ENCODE measurements at regions not wholly inside any gene's neighbourhood (a gene's known extent, or its start where the extent isn't known, plus 50 kb on each side); places are given as distances from the start of the nearest gene placed in this dataset.

- no peak overlapping the region for H3K27ac Mint-ChIP-seq (ENCODE audit: unreplicated experiment)
- H3K4me3 Mint-ChIP-seq (ENCODE audit: unreplicated experiment): no peak overlapping the region
- no peak for TF ChIP-seq CTCF (IDR thresholded peaks at IDR 0.05)
- peaks cover 12% of the 10 kb centered on the region for H3K4me1 Mint-ChIP-seq (ENCODE audit: low read depth)
- no peaks in the 10 kb centered on the region for H3K36me3 Mint-ChIP-seq (ENCODE audit: low read depth)
- H3K27me3 Mint-ChIP-seq (ENCODE audit: low read depth): peaks cover 19% of the 10 kb centered on the region
- no peaks in the 10 kb centered on the region for H3K9me3 Mint-ChIP-seq (ENCODE audit: low read depth)
- DNase-seq (ENCODE audit: low spot score): no peak
Observed at GRCh38 chr14:61876362-61877034, 114.3 kb downstream of the SNAPC1 start.

DNA sequence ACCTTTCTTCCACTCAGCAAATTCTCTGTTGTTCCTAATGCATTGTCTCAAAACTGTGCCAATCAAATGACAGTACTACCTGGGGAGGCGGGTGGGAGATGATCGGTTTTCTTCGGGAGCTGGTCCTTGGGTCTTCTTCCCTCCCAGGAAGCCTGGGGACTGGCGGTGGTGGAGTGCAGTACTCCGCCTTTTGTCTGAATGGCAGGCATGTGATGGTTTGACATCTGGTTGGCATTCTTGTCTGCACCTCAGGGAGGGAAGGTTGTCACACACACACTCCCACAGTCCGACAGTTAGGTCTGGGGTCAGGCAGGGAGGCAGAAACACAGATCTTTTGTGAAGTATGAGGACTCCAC lies 114.8 kb downstream of the SNAPC1 start:
- Mint-ChIP-seq H3K27me3 (ENCODE audit: low read depth) (peaks cover 24% of the 10 kb centered on the region), H3K27ac (ENCODE audit: unreplicated experiment) (no peak overlapping the region), H3K9me3 (ENCODE audit: low read depth) (peaks cover 2% of the 10 kb centered on the region), H3K36me3 (ENCODE audit: low read depth) (peaks cover 3% of the 10 kb centered on the region), H3K4me1 (ENCODE audit: low read depth) (peaks cover 12% of the 10 kb centered on the region), H3K4me3 (ENCODE audit: unreplicated experiment) (no peak overlapping the region)
- TF ChIP-seq CTCF (IDR thresholded peaks at IDR 0.05): no peak
- no peak for DNase-seq (ENCODE audit: low spot score)

DNA sequence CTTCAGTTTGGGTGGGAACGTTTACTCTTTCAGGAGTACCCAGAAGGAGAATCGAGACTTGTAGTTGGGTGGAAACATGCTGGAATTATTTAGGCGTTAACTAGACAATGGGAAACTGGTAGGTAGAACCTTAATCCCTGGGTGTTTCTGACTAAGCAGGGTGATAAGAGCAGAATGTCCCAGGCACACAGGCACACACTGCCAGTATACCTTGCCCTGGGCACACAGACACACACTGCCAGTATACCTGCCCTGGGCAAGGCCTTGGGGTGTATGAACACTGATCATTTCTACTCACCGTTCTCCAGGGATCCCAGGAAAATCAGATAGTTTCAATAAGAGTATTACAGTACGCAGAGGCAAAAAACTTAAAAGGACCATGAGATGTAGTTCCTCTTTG lies 115.5 kb downstream of the SNAPC1 start:
- H3K4me1 Mint-ChIP-seq (ENCODE audit: low read depth): peaks cover 12% of the 10 kb centered on the region
- peaks cover 2% of the 10 kb centered on the region for H3K9me3 Mint-ChIP-seq (ENCODE audit: low read depth)
- H3K27ac Mint-ChIP-seq (ENCODE audit: unreplicated experiment): no peak overlapping the region
- DNase-seq (ENCODE audit: low spot score): no peak
- peaks cover 3% of the 10 kb centered on the region for H3K36me3 Mint-ChIP-seq (ENCODE audit: low read depth)
- no peak for TF ChIP-seq CTCF (IDR thresholded peaks at IDR 0.05)
- peaks cover 24% of the 10 kb centered on the region for H3K27me3 Mint-ChIP-seq (ENCODE audit: low read depth)
- H3K4me3 Mint-ChIP-seq (ENCODE audit: unreplicated experiment): no peak overlapping the region

DNA sequence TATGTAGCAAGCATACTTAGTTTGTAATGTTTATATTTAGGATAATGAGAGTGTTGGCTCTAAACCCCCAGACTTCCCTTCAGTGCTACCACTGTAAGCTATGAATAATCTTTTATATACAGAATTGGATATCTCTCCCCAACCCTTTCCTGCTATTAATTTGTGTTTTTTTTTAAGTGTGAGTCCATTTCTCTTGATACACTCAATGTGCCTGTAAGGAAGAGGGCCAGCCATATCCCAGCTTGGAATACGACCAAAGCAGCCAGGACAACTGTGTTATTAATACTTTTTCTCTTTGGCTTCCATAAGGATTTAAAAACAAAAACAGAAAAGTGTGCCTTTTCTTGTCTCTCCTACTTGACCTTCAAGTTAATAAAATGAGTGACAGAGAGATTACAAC lies 116.7 kb downstream of the SNAPC1 start:
- H3K4me1 Mint-ChIP-seq (ENCODE audit: low read depth): peaks cover 12% of the 10 kb centered on the region
- H3K4me3 Mint-ChIP-seq (ENCODE audit: unreplicated experiment): no peak overlapping the region
- no peak overlapping the region for H3K27ac Mint-ChIP-seq (ENCODE audit: unreplicated experiment)
- DNase-seq (ENCODE audit: low spot score): no peak
- H3K27me3 Mint-ChIP-seq (ENCODE audit: low read depth): peaks cover 22% of the 10 kb centered on the region
- peaks cover 8% of the 10 kb centered on the region for H3K36me3 Mint-ChIP-seq (ENCODE audit: low read depth)
- no peak for TF ChIP-seq CTCF (IDR thresholded peaks at IDR 0.05)
- peaks cover 9% of the 10 kb centered on the region for H3K9me3 Mint-ChIP-seq (ENCODE audit: low read depth)

GRCh38 chr14:61881046-61881445 lies 118.8 kb downstream of the SNAPC1 start:
- Mint-ChIP-seq H3K27me3 (ENCODE audit: low read depth) (peaks cover 15% of the 10 kb centered on the region), H3K36me3 (ENCODE audit: low read depth) (peaks cover 8% of the 10 kb centered on the region), H3K4me1 (ENCODE audit: low read depth) (peaks cover 18% of the 10 kb centered on the region), H3K27ac (ENCODE audit: unreplicated experiment) (no peak overlapping the region), H3K4me3 (ENCODE audit: unreplicated experiment) (no peak overlapping the region), H3K9me3 (ENCODE audit: low read depth) (peaks cover 9% of the 10 kb centered on the region)
- TF ChIP-seq CTCF (IDR thresholded peaks at IDR 0.05): no peak
- DNase-seq (ENCODE audit: low spot score): no peak

Data from chondrocyte (in vitro differentiated cells).